Tibial artery (tissue), 4 donors: ENCODE measurements at regions not wholly inside any gene's neighbourhood (a gene's known extent, or its start where the extent isn't known, plus 50 kb on each side); places are given as distances from the start of the nearest gene placed in this dataset.
"Not testable (repeated sequence)": the region's sequence is repeated elsewhere in the genome, so short reads cannot be mapped to it uniquely, and the experiment has no call there.

ENCODE experiments used
- DNase-seq, 2 donors: peaks; one replicate each; pipeline ENCODE4 v3.0.0-alpha.2; 2019
- H3K27ac ChIP-seq, 2 donors: fragments of 200-600 bp; sonication (generic) in 1 of 2; 1 replicate in 1 of 2; 2 replicates in 1 of 2; pipeline ENCODE4 v1.5.1; 2018 to 2019; ENCODE audit warnings: mild to moderate bottlenecking in 1 of 2
- H3K27me3 ChIP-seq, 2 donors: fragments of 200-600 bp; sonication (generic) in 1 of 2; one replicate each; pipeline versions ENCODE4 v1.5.1 to v1.6.0; 2016 to 2019
- H3K36me3 ChIP-seq, 3 donors: fragments of 200-600 bp; sonication (generic) in 2 of 3; one replicate each; pipeline ENCODE4 v1.5.1; 2016 to 2019; ENCODE audit warnings: mild to moderate bottlenecking in 2 of 3
- H3K4me1 ChIP-seq, 4 donors: fragments of 200-600 bp; sonication (generic) in 2 of 4; 1 replicate in 3 of 4; 2 replicates in 1 of 4; pipeline ENCODE4 v1.5.1; 2016 to 2019
- H3K4me3 ChIP-seq, 2 donors: fragments of 200-600 bp; sonication (generic) in 1 of 2; 1 replicate in 1 of 2; 2 replicates in 1 of 2; pipeline ENCODE4 v1.5.1; 2018 to 2019; ENCODE audit warnings: mild to moderate bottlenecking in 2 of 2
- H3K9me3 ChIP-seq, 3 donors: fragments of 200-600 bp; sonication (generic) in 1 of 3; one replicate each; pipeline ENCODE4 v1.5.1; 2016 to 2019
- CTCF ChIP-seq, 2 experiments: fragments of 200-600 bp in 1 of 2; fragments of 450-650 bp in 1 of 2; IDR thresholded peaks; one replicate each; pipeline ENCODE4 v1.5.1; 2017 to 2019; ENCODE audit warnings: antibody characterized with exemption in 2 of 2, mild to moderate bottlenecking in 1 of 2, moderate library complexity in 1 of 2
- intact Hi-C: fragments of 100-400 bp; cut with DNase I; formaldehyde crosslinking; loops from one replicate; pipeline ENCODE4 v1.15.0; 2023; ENCODE audit warnings: low total_unique reads

DNA sequence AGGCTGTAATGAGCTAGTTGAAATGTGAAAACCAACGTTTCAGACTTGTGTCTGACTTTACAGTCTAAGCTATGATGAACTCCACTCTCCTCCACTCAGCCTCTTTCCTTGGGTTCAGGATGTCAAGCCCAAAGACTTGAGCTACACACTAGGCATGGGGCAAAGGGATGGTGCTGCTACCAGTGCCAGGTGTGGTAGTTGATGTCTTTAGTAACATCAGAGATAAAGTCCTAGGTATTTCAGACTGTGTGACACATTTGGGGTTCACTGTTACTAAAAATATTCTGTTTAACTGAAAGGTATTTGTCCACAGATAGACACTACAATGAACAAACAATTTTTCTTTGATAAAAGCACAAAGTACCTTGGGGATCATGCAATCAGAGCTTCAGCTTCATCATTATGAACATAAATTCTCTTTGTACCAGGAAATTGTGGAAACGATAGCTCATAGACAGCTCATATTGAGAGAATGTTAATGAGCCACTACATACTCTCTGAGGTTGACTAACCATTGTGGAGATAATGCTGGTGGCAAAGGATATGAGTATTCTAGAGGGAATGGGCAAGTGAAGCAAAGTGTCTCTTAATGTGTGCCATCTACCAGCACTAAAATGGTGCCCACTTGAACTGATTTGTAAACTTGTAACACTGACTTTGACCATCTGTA, 253.7 kb upstream of the THUMPD2 start:
- DNase-seq, result no peak
- no peak for TF ChIP-seq CTCF (IDR thresholded peaks at IDR 0.05)
- no peaks in the 10 kb centered on the region for H3K27me3 ChIP-seq
- no peak overlapping the region for H3K27ac ChIP-seq
- H3K4me1 ChIP-seq, result no peaks in the 10 kb centered on the region
- peaks cover 0 to 4% (median 0%) of the 10 kb centered on the region in 3 donors for H3K9me3 ChIP-seq
- H3K36me3 ChIP-seq, result no peaks in the 10 kb centered on the region
- H3K4me3 ChIP-seq, result no peak overlapping the region
- intact Hi-C loops, result loop anchor here (5.0 kb wide), 1 partner anchor 940 kb away; no protein-coding TSS in a partner anchor

- intact Hi-C loops, result loop anchor here (5.0 kb wide), 1 partner anchor 938 kb away; no protein-coding TSS in a partner anchor
- Histone ChIP-seq H3K27ac (no peak overlapping the region), H3K27me3 (no peaks in the 10 kb centered on the region), H3K4me3 (no peak overlapping the region), H3K9me3 (peaks cover 0 to 4% (median 0%) of the 10 kb centered on the region in 3 donors), H3K4me1 (no peaks in the 10 kb centered on the region), H3K36me3 (no peaks in the 10 kb centered on the region)
- no peak for TF ChIP-seq CTCF (IDR thresholded peaks at IDR 0.05)
- DNase-seq, result no peak
Observed at GRCh38 chr2:40030456-40030975, 251.5 kb upstream of the THUMPD2 start.

GRCh38 chr2:40028792-40029488, 249.9 kb upstream of the THUMPD2 start:
- no peaks in the 10 kb centered on the region for H3K27me3 ChIP-seq
- H3K4me1 ChIP-seq, result no peaks in the 10 kb centered on the region
- intact Hi-C loops, result no loop called here
- H3K4me3 ChIP-seq, result no peak overlapping the region
- no peaks in the 10 kb centered on the region for H3K36me3 ChIP-seq
- no peaks in the 10 kb centered on the region for H3K9me3 ChIP-seq
- no peak for DNase-seq
- no peak overlapping the region for H3K27ac ChIP-seq
- TF ChIP-seq CTCF (IDR thresholded peaks at IDR 0.05), result no peak

DNA sequence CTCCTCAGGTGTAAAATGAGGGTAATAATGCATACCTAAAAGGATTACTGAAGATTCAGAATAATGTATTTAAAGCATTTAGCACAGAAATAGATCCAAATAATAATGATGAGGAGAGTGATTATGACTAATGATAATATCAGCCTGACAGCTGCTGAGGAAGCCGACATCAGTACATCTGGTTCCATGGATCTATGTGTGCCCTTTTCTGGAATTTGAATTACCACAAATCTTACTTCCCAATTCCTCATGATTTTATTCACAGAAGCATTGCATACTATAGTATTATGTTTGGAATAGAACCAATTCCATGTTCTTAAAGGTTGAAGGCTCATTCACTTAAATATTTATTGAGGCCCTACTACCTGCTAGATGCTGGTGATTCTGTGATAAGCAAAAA, 248.9 kb upstream of the THUMPD2 start:
- TF ChIP-seq CTCF (IDR thresholded peaks at IDR 0.05), result no peak
- Histone ChIP-seq H3K4me3 (no peak overlapping the region), H3K36me3 (no peaks in the 10 kb centered on the region), H3K9me3 (no peaks in the 10 kb centered on the region), H3K4me1 (no peaks in the 10 kb centered on the region), H3K27ac (no peak overlapping the region), H3K27me3 (no peaks in the 10 kb centered on the region)
- intact Hi-C loops, result no loop called here
- no peak for DNase-seq

DNA sequence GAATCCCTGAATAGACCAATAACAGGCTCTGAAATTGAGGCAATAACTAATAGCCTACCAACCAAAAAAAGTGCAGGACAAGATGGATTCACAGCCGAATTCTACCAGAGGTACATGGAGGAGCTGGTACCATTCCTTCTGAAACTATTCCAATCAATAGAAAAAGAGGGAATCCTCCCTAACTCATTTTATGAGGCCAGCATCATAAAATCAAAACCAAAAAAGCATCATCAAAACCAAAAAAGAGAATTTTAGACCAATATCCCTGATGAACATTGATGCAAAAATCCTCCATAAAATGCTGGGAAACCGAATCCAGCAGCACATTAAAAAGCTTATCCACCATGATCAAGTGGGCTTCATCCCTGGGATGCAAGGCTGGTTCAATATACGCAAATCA, 246.2 kb upstream of the THUMPD2 start:
- H3K27ac ChIP-seq, H3K4me3 ChIP-seq, H3K9me3 ChIP-seq, DNase-seq, H3K4me1 ChIP-seq, intact Hi-C loops, H3K36me3 ChIP-seq, H3K27me3 ChIP-seq: not testable (repeated sequence)

DNA sequence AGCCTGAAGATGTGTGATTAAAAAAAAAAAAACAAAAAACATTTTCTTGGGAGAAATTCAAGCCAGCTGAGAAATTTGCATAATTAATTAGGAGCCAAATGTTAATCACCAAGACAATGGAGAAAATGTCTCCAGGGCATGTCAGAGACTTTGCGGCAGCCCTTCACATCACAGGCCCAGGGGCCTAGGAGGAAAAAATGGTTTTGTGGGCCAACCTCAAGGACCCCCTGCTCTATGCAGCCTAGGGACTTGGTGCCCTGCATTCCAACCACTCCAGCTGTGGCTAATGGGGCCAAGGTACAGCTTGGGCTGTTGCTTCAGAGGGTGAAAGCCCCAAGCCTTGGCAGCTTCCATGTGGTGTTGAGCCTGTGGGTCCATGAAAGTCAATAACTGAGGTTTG, 241.9 kb upstream of the THUMPD2 start:
- no peaks in the 10 kb centered on the region for H3K36me3 ChIP-seq
- peaks cover 0 to 9% (median 8%) of the 10 kb centered on the region in 3 donors for H3K9me3 ChIP-seq
- no peak for TF ChIP-seq CTCF (IDR thresholded peaks at IDR 0.05)
- H3K27me3 ChIP-seq, result no peaks in the 10 kb centered on the region
- intact Hi-C loops, result no loop called here
- no peak overlapping the region for H3K27ac ChIP-seq
- no peak for DNase-seq
- H3K4me3 ChIP-seq, result no peak overlapping the region
- no peaks in the 10 kb centered on the region for H3K4me1 ChIP-seq
